HG02852 (cell line): ENCODE measurements at regions not wholly inside any gene's neighbourhood (a gene's known extent, or its start where the extent isn't known, plus 50 kb on each side); places are given as distances from the start of the nearest gene placed in this dataset.

ENCODE experiments used
- ATAC-seq: cut with Tn5 transposase; IDR thresholded peaks from one replicate; pipeline ENCODE4 v1.9.1; 2021; ENCODE audit warnings: mild to moderate bottlenecking, moderate library complexity; ENCODE audit not compliant: unreplicated experiment

DNA sequence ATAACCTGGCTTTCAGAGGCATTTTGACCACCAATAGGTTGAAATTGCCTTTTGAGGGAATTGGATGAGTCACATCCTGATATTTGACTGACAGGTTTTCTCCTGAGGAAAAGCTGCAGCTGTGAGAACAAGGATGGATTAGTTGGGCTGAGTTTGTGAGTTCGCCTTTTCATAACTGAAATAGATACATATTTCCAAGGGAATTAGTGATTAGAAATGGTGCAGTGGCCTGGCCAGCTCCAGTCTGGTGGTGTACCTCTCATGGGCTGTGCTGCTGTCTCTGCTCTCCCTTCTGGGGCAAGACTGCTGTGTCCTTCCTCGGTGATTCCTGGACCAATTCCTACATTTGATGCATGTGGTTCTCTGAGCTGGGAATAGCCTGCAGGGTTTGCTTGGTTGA is 341.3 kb downstream of the TSN start:
- no peak for ATAC-seq

DNA sequence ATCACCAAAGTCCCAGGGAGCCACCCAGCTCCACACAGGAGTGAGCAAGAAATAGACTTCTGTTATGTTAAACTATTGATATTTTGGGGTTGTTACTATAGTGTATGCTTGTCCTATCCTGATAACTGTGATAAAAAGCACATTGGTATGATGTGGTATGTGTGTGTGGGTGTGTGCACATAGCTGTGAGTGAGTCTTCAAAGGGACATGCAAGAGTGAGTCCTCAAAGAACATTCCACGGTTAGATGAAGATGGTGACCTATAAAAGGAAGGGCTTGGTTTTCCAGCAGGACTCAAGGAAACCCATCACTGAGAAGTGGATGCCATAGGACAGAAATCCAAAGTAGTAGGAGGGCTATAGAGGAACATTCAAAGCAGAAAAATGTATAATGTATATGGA is 342.9 kb downstream of the TSN start:
- no peak for ATAC-seq

DNA sequence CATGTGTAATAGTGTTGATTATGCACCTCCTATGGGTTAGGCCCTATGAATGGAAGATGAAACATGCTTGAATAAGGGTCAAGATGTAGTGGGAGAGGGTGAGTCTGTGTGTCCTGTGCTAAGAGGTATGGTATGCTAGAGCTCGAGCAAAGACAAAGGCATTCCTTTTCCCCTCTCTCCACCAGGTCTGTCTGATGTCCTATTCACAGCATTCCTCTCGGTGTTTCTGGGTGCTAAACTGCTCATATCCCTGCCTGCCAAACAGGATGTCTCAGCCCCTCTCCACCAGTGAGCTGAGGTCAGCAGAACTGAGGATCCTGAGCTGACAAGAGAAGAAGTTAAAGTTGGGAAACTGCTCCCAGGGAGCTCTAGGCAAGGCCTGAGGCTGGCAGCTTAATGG is 344.9 kb downstream of the TSN start:
- no peak for ATAC-seq

DNA sequence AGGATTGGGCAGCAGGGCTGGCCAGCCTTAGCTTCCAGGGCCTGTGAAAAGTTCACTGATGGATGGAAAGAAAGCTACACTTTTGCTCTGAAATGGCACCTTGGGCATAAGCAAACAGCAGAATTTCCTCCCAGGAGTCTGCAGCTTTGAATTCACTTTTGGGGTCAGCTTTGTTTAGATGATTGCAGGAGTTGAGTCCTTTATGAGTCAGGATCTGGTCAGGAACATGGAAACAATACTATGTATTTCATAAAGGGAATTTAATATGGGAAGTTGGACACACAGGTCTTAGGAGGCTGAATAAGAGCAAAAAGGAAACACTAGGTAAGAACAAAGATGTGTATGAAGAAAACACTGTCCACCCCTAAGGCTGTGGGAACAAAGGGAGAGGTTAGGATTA is 345.3 kb downstream of the TSN start:
- no peak for ATAC-seq

DNA sequence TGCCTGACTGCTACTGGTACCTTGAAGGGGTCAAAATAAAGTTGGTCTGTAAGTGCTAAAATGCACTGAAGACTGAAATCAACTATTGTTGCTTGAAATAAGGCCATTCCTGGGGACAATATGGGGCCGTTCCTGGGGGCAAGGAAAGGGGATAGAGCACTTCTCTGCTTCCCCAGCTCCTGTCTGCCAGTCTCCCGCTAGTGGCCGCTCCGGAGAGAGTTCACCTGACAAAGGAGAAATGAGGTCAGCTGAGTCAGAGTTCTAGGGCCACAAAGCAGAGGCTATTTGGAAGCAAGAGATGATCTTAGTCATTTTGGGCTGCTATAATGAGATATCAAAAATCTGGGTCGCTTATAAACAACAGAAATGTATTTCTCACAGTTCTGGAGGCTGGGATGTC is 345.9 kb downstream of the TSN start:
- ATAC-seq, result no peak

DNA sequence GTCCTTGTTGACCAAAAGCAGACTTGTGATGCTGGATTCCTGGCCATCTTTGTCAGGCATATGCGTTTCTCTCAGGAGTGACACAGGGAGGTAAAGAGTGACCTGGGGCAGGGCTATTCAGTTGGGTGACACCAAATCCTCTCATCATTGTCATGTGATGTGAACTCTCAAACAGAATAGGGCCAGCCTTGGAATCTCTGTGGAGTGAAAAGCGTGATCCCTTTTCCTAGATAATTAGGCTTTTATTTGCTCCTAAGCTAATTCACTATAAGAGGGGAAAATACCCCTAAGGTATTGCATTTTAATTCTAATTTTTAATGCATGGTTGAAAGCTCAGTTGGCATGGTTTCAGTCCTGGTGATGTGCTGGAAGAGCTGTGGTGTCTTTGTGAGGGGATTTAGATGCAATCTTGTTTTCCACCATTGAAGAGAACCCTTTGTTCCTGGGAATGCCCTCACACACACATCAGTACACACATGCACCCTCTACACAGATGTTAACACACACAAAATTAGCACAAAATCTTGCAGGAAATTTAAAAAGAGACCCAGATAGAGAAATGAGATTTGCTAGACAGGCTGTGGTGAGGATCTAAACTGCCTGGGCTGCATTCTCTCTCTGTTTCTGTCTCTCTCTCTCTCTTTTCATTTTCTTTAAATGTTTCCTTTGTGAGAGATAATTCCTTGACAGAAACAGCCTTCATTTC is 349.9 kb downstream of the TSN start:
- no peak for ATAC-seq

DNA sequence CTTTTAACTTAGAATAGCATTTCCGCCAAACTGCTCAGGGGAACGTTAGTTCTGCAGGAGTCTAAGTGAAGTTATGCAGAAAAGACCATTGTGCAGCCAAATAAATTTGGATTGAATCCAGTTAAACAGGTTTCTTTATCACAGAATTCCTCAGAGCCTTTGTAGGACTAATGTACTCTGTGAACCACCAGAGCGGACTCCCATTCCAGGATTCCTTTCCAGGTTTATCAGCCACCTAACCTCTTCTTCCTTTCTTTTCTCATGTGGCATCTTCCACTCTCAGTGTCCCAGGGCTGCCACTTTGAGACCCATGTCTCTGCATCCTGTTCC is 350.4 kb downstream of the TSN start:
- ATAC-seq, result no peak

DNA sequence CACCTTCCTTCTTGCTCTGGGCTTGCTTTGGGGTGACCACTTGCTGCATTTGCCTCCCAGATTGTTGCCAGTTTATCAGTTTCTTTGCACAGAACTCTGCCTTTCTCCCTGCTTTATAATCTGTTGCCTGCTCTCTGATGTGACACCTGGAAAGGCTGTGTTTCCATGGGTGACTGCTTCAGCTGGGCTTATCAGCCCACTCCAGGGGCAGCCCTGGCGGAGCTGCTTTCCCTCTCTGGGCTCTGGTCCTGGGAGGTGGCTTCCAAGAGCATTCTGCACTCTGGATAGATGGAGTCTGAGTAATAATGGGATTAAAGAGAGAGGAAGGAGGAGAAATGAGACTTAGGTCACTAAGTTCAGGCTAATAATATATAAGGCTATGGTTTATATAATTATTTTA is 352.7 kb downstream of the TSN start:
- ATAC-seq, result no peak

DNA sequence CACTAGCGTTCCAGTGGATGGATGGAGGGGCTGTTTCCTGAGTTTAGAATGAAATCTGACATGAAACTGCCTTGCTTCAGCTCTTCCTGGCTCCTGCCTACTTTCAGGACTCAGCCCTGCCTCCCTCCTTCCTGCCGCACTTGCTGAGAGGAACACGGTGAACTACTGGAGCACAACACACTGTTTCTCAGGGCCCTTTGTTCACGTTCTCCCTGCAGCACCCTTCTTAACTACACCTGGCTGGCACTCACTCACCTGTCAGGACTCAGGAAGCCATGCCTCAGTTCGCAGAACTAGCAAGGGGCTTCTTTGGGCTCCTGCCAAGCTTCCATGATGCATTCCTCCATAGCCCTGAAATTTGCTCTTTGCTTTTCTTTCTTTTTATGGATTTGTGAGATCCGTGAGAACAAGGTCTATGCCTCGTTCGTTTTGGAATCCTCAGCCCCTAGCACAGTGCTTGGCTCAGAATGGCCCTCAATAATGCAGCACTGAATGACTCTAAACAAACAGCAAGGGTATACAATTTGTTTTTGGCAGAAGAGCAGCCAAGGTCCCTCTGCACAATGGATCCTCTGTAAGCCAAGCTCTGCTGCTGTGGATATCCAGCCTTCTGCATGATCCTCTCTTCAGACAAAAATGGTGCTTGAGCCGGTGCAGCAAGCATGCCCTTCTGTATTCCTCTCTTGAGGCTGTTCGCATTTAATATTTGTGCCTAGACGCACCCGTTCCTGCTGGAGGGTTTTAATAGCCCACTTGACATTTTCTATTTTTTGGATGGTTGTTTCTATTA is 357.0 kb downstream of the TSN start:
- ATAC-seq, result no peak

DNA sequence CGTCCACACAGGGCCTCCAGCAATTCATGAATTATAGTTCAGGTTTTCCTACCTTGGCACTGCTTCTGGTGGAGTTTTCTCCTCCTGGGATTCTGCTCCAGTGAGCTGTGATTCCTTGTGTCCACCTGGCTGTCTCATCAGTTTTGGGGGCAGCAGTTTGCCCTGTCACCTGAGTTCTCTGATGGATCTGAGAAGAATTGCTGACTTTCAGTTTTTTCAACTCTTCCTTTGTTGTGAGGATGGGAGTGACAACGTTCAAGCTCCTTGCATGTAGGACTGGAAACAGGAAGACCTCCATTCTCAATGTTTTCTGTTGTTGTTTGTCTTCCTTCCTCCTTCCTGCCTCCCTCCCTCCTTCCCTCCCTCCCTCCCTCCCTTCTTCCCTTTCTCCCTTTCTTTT is 359.0 kb downstream of the TSN start:
- ATAC-seq, result no peak

DNA sequence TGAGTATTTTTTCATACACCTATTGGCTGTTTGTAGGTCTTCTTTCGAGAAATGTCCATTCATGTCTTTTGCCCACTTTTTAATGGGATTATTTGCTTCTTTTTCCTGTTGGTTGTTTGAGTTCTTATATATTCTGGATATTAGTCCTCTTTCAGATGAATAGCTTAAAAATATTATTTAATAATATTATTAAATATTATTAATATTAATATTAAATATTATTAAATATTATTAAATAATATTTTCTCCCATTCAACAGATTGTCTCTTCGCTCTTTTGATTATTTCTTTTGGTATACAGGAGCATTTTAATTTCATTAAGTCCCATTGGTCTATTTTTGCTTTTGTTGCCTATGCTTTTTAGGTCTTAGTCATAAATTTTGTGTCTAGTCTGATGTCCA is 361.9 kb downstream of the TSN start:
- ATAC-seq, result no peak

DNA sequence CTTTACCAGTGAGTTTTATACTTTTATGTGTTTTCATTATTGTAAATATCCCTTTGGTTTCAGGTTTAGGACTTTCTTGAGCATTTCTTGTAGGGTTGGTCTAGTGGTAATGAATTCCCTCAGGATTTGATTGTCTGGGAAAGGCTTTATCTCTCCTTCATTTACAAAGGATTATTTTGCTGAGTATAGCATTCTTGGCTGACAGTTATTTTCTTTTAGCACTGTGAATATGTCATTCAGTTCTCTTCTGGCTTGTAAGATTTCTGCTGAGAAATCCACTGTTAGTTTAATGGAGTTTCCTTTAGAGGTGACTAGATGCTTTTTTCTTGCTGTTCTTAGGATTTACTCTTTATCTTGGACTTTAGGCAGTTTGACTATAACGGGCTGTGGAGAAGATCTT is 373.9 kb downstream of the TSN start:
- ATAC-seq, result no peak

DNA sequence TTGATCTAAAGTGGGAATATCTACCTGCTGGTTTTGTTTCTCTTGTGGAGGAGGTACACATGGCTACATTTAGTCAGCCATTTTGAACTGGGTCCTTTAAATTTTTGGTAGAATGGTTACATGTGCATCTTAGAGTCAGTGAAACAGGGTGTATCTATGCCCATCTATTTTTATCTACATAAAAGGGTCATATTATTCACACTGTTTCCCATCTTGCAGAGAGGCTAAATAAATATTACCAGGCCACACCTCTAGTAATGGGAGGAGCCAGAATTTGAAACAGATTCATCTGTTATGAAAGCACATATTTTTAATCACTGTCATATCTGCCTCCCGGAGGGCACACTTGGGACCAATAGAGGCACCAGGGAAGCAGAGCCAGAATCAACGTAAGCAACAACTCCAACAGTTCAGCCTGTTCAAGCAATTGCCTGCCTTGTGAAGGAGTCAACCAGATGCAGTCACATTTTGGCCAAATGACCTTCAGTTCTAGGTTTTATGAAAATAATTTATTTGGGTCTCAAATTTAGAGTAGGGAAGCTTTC is 376.8 kb downstream of the TSN start:
- ATAC-seq, result no peak

DNA sequence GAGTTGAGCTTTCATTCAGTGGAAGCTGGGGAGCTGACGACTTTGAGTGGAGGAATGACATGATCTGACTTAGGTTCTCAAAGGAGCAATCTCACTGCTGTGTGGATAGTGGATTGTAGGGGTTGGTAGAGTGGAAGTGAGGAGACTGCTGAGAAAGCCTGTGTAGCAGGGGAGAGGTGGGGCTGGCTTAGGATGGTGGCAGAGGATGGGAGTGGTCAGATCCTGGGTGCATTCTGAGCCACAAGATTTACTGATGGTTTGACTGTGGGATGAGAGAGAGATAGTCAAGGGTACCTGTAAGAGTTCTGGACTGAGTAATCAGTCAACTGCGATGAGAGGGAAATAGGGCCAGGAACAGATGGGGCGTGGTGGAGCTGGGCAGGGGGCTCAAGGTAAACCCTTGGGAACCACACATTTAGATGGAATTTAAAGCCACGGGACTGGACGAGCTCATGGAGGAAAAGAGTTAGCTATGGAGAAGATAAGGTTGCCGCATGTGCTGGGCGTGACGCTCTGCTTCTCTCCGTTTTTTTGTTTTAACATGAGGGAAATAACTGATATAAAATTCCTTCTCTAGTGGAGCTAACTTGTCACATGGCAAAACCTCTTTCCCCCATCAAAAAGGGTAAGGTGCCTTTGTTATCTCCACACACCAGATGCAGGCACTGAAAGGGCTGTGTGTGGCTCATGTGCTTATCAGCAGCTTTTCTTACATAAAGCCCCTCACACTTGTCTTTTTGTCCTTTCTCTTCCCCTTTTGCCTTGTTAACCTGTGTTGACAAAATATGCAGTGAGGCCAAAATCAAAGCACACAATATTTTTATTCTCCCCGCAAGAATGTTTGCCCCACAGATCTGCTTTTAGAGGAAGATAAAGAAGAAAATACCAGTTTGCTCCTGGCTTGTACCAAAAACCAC is 379.8 kb downstream of the TSN start:
- no peak for ATAC-seq

DNA sequence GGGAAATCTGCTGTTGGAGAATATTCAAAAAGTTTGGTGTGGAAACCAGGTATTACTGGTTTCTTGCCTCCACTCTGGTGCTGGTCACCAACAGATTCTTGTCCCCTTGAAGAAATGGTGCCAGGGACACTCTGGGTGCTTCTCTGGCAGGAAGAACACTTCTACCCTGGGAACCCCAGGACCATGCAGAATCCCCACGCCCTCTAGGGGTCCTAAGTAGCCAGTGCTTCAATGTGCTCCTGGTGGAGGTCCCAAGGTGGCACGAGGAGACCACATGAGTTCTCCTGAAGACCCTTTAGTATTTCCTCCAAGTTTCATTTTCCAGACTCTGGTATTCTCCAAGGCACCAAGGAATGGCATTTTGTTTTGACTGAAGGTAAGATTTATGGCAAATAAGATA is 380.6 kb downstream of the TSN start:
- ATAC-seq, result no peak

DNA sequence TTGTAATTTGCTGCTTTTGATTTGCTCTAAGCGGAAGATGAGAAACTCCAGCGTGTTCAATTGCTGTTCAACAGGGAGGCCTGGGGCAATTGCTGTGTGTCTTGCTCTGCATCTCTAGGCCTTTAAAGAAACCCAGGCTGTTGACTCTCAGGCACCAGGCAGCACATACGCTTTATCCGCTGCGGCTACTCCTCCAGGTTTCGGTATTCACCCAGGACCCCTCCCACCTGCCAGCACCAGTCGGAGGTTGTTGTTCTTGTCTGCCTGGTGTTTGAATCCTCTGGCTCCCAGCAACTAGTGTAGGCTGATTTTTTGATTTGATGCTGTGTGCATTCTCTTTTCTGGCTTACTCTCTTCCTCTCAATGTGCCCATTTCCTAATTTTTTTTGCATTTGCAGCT is 383.1 kb downstream of the TSN start:
- ATAC-seq, result no peak

DNA sequence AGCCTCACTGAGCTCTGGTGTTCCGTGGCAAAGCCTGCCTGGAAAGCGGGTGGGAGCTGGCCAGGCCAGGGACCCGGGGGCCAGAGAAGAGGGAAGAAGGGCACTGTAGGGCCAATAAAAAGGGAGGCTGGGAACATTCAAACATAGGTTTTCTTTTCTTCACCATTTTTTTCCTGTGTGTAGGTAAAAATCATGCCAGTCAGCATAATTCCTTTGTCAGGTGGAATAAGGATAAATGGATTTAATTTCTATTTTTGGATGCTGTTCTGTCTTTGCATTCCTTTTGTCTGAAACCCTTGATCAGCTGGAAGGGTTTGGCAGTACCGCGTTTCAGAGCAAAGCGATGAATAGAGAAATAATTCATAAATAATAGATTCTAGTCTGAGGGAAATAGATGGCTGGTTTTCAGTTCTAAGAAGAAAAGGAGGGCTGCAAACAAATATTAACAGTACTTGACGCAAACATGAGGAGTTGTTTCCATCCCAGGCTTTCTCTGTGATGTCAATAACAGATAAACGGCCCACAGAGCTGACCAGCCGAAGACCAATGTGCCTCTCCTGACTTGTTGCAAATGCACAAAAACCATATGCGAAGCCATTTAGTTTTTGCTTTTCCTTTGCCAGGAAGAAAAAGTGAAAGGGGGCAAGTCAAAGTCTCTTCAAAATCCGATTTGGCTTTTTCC is 384.4 kb downstream of the TSN start:
- ATAC-seq, result no peak

DNA sequence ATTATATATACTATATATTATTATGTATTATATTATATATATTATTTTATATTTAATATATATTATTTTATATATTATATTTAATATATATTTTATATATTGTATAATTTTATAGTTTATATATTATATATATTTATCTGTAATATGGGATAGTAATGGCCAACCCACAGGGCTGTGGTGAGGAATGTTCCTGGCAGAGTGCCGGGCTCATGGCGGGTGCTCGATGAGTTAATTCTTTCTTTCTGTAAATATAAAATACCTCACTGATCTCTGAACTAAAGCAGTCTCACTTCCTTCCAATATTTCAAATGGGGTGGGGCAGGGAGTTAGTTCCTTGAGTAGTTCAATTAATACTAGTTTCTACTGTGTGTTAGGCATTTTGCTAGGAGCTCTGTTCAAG is 389.4 kb downstream of the TSN start:
- no peak for ATAC-seq

DNA sequence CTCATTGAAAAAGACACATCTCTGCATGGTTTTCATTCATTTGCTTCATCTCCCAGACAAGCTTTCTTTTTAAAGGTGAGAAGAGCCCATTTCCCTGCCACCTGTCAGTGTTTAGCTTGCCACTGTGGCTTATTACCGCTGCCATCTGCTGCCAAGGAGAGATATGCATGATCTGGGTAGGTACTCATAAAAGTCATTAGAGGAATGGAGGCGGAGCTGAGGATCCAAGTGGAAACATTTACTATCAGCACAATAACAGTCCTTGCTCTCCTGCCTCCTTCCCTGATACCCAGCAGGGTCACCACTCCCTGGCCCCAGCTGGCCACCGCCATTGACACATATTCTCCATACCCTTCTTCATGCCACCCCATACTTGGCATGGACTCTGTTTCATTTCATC is 390.4 kb downstream of the TSN start:
- ATAC-seq, result no peak

DNA sequence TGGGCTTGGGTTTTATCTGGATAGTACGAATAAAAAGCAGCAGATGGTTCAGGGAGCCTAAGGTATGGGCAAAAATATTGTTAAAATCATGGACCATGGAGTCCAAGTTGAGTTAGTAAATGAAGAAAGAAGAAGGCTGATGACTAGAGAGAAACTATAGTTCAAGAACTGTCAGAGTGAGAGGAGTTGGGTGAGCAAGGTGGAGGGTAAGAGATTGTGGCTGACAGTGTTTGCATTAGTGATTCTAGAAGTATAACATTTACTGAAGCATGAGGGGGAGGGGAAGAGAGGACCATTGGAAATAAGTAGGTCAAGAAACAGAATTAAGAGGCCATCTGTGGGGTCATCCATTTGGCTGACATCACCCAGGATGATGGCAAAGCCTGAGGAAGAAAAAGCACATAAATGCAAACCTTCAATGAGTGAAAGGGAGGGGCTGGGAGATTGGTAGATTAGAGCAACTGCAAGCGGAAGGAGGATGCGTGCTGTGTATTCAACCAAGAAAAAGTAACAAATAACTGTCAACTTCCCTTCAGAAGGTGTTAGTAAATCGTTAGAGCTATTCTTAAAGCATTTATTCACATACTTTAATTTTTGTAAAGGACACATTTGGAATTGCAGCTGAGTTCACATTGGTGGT is 392.8 kb downstream of the TSN start:
- ATAC-seq, result no peak
